Ishikawa (cell line): ENCODE measurements at regions not wholly inside any gene's neighbourhood (a gene's known extent, or its start where the extent isn't known, plus 50 kb on each side); places are given as distances from the start of the nearest gene placed in this dataset.

Experiments
- REST ChIP-seq: IDR thresholded peaks from 2 replicates; pipeline ENCODE4 v1.6.1; 2012; ENCODE audit warnings: low read depth, mild to moderate bottlenecking
- TCF12 ChIP-seq: IDR thresholded peaks from 2 replicates; pipeline ENCODE4 v1.6.1; 2012; ENCODE audit warnings: low read depth

- TF ChIP-seq TCF12 (no peak), REST (no peak)
These were observed 1054.0 kb downstream of the AGBL1 start for GRCh38 chr15:87133704-87134103.
